Gastroesophageal sphincter (tissue), 3 donors: ENCODE measurements at regions not wholly inside any gene's neighbourhood (a gene's known extent, or its start where the extent isn't known, plus 50 kb on each side); places are given as distances from the start of the nearest gene placed in this dataset.

Experiments used
- CTCF ChIP-seq, 4 experiments: fragments of 200-600 bp in 2 of 4; fragments of 450-650 bp in 2 of 4; sonication (generic) in 1 of 4; IDR thresholded peaks; one replicate each; pipeline ENCODE4 v1.5.1; 2017 to 2019; ENCODE audit warnings: antibody characterized with exemption in 4 of 4, mild to moderate bottlenecking in 2 of 4, moderate library complexity in 2 of 4
- EP300 ChIP-seq: sonication (generic); formaldehyde crosslinking; IDR thresholded peaks from one replicate; pipeline ENCODE4 v1.6.1; 2017; ENCODE audit warnings: antibody characterized with exemption, mild to moderate bottlenecking
- POLR2A ChIP-seq, 2 donors: fragments of 450-650 bp; IDR thresholded peaks; one replicate each; pipeline ENCODE4 v1.6.1; 2017; ENCODE audit warnings: antibody characterized with exemption in 2 of 2, mild to moderate bottlenecking in 2 of 2, moderate library complexity in 1 of 2
- POLR2AphosphoS5 ChIP-seq: sonication (generic); formaldehyde crosslinking; IDR thresholded peaks from one replicate; pipeline ENCODE4 v1.6.1; 2017; ENCODE audit warnings: antibody characterized with exemption

- no peak for TF ChIP-seq POLR2A (IDR thresholded peaks at IDR 0.05)
- no peak for TF ChIP-seq CTCF (IDR thresholded peaks at IDR 0.05)
- TF ChIP-seq POLR2AphosphoS5 = no peak
- no peak for TF ChIP-seq EP300
These were observed 112.1 kb downstream of the TLR5 start for GRCh38 chr1:223030871-223031400.
